GM18502 (cell line): ENCODE measurements at regions not wholly inside any gene's neighbourhood (a gene's known extent, or its start where the extent isn't known, plus 50 kb on each side); places are given as distances from the start of the nearest gene placed in this dataset.

Experiments used
- ATAC-seq: cut with Tn5 transposase; IDR thresholded peaks from one replicate; pipeline ENCODE4 v1.9.1; 2021; ENCODE audit warnings: mild to moderate bottlenecking; ENCODE audit not compliant: unreplicated experiment, poor library complexity

DNA sequence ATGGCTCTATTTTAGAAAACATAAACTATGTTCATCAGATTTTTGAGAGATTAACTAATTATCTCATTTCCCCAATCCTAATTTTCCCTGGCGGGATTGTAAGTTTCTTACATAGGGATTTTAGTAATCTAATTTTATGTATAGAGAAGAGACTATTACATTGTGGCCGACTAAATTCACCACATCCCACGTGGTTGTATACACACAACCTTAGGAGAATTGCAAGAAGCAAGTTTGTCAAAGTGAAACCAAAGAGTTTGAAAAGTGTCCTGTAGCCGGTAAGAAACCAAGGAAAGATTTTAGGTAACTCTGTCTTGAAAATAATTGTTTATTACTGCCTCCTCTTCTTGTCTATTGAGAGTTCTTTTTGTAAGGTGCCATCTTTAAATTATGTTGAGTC lies 550.6 kb downstream of the LTN1 start:
- ATAC-seq: no peak

DNA sequence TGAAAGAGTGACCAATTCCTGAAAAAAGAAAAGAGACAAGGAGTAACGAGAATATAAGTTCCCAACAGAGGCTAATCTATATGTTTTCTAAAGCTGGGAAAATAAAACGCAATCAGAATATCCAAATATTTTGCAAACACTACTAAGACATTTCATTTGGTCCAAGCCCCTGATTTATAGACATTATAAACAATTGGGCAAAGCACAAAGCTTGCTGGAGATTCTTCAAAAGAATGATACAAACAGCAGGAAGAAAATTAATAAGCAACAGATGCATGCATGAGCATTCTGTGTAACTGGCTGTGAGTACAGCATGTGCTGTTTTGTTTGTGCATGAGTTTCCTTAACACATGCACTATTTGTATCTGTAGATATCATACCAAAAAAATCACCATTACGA lies 552.9 kb downstream of the LTN1 start:
- ATAC-seq: no peak

DNA sequence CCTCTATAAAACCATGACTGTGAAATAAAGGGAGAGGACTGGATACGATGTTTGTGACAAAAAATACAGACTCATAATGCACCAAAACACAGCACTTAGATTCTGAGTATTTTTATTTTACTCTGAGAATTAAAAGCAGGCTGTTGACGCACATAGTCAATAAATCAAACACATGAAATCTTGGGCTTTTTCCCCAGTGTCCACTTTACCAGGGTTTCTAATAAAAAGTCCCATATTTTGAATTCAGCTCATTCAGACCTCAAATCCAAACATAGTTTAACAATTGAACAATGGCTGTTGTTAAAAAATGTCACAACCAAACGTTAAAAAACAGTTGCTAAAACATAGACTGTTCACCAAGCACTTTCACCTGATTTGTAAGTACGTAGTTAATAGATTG lies 553.4 kb downstream of the LTN1 start:
- ATAC-seq: no peak

DNA sequence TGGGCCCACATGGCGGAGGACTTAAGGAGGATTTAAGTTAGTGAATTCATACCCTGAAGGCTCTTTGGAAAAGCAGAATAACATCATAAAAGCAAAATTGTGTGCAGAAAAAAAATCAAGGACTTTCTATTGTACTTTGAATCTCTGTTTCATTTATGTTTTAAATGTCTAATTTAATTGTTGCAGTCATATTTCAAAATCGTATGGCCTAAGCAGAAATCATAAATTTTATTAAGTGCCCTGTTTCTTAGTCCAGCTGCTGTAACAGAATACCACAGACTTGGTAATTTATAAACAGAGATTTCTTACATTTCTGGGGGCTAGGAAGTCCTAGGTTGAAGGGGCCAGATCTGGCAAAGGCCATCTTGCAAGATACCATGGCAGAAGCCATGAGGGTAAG lies 555.6 kb downstream of the LTN1 start:
- ATAC-seq: no peak

DNA sequence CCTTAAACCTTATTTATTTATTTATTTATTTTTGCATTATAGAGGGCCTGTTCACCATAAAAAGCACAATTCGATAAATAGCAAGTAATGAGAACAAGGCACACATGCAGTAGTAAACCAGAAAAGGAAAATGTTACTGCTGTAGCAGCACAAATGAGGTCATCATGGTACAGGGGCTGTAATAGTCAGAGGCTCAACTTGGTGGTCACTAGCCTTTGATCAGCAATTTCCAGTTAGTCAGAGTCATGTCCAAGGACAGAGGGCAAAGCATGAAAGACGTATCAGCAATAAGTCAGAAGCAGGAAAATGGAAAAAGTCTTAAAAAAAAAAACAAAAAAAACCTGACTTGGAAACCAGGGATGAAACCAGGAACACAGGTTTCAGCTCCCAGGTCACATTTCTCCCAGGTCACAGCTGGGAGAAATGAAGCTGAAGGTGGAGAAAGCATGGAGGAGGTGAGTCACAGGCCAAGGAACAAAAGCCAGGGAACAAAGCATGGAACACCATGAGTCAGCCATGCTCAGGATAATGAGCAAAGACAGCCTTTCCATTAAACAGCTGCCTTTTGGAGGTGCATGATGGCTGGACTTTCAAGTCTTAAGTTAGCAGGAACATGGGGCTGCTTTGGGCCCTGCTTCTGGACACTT lies 556.3 kb downstream of the LTN1 start:
- ATAC-seq: no peak

DNA sequence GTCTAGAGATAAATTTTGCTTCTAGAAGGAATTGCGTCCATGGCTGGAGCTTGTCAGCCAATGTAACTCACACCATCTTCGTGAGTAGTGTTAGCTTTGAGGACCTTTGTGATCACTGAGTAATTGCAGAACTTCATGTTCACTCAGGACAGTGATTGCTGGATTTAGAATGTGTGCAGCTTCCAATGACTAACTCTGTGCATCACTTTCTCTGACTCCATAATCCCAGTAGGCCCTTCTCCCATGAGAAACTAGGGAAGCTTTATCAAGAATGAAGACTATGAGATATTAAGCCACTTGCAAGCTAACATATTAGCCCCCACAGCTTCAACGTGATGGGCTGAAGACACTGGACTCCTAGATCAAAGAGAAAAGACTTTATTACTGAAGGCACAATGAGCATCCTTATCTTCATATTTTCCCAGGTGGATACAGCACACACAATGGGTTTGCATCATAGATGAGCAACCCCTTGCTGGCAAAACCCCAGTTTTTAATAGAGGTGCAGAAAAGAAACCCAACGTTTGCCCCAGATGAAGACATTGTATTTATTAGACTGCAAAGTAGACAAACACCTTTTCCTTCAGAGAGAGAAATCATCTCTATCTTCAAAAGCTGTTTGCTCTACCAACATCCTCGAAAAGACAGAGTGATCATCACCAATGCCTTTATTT lies 561.0 kb downstream of the LTN1 start:
- no peak for ATAC-seq

DNA sequence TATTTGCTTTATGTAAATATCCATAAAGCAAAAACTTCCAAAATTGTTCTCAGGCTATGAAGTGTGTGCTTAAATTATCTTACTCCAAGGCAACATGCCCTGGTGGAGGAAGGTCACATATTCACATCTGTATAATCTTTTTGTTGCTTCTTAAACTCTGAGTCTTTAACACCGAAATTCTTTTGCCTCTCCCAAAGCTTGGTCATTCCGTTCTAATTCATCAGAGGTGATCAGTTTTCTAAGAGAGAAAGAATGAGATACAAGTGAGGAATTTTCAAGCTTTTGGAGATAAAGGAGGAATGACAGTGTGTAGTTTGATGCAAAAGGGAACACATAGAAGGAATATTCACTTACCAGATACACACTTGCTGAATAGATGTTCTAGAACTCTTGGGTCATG lies 561.7 kb downstream of the LTN1 start:
- ATAC-seq: no peak

DNA sequence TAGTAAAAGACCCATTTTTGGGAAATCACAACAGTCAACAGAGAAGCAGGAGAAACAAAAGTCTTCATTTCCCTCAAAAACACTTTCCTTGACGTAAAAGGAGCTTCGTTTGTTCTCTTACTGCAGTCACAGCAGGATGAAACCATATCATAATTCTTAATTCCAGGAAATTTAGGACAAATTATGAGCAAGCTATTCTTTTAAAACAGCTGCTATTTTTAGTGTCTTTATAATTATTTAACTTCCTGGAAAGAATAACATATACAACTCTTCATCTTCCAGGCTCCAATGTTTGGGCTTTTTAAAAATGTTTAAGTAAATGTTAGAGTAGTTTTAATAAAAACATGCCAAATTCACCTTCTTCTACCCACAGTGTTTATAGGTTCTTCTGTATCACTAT lies 563.5 kb downstream of the LTN1 start:
- ATAC-seq: no peak

DNA sequence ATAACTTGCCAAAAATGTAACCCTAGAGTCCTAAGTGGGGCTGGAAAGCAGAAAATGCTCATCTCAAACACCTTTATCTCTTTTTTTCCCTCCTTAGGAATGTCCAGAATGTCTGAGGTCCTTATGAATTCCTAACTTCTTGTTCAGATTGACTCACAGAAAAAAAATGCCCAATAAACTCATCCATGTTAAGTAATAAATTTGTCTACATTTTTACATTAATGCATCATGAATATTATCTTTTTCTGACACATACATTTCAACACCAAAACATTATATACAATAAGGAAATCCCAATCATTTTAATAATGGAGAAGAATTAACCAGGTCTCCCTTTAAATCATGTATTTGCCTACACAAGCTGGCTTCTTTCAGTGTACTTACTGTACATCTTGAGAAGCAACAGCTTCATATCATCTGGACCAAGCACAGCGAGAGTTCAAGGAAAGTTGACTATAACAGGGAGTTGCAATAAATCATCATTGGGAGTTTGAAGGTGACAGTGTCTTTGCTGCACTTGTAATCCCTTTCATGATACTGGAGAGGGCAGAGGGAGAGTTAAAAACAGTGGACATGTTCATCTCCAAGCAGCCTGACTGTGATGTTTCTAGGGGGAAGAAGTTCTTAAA lies 565.2 kb downstream of the LTN1 start:
- ATAC-seq: no peak

DNA sequence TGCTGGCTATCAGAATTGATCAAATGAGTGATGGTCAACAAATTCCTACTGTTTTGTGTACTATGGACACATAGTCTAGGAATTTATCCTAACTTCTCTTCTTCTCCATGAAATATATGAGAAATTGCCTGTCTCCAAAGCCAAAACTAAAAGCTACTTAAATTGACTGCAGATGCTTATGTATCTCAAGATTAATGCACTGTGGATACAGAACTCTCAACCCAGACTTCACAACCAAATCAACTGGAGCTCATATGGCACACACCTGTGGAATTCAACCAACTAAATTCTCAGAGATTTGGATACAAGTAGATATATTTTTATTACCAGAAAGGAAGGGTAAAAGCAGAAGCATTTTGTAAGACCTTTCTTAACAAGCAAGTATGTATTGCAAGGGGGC lies 566.1 kb downstream of the LTN1 start:
- ATAC-seq: no peak

DNA sequence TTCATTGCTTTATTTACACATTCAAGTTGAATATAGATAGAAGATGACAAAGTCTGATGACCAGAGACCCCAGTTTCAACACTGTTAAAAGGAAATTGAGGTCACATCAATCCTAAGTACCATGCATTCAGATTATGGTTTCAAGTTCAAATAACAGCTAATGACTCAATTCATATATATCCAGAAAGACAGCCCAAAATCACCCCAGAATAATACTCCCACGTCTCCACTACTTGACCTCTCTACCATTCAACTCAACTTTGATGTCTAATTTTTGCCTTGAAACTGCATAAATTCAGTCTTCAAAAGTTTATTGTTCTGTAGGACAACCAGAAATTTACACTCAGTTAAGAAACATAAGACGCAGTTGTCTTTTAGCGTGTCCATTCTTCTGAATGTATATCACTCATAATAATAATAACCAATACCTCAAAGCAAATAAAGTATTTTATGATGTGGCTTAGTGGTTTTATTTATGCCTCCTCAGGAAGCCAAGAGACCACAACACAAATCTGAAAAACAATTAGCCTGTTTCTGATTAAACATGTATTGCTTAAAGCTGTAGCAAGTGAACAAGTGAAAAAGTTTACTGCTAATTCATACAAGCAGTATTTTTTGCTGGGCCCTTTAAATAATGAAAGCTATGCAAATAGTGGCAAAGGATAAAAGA lies 569.0 kb downstream of the LTN1 start:
- no peak for ATAC-seq

DNA sequence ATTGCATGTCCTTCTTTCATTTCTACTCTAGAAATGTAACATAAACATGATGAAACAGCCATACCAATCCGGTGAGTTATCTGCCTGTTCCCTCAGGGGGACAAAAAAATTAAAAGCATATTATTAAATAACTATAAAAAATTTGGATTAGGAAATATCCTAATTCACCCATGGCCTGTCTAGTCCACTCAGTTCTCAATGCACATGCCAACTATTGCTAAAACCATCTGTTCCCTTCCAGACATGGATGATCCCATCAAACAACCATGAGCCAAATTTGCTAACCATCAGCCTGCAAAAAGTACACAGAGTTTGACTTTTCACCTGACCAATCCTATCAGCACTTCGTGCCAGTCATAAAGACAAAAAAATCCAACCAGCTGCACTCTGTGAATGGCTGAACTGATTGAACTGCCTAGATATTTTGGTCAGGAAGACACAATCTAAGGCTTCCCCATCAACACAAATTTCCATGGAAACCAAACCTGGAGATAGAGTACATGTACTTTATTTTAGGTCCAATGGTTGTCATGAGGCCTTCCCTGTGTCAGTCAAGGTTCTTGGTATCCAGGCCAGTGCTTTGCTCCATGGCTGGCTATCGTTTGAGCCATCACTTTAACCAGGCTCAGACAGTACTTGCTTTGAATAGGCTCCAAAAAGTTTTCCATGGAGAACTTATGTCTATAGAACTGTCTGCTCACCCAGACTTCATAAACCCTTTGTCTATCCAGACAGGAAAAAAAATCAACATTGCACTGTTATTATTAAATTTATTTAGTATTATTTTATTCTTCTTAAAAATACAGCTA lies 570.8 kb downstream of the LTN1 start:
- ATAC-seq: no peak

DNA sequence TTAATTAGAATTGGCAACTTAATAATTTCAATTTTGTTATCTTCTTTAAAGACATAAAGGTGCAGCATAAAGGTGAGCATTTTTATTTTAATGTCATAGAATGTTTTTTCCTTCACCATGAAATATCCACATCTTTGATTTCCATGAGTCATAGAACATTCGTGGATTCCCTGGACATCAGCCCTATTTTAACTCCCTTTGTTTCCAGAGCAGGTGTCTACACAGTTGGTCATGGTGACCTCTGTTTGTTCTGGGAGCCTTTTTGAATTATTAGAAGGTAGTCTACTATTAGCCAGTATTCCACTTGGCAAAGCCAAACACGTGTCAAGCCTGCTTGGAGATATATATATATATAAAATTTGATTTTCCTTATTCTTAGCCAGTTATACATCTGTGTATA lies 572.9 kb downstream of the LTN1 start:
- ATAC-seq: no peak

DNA sequence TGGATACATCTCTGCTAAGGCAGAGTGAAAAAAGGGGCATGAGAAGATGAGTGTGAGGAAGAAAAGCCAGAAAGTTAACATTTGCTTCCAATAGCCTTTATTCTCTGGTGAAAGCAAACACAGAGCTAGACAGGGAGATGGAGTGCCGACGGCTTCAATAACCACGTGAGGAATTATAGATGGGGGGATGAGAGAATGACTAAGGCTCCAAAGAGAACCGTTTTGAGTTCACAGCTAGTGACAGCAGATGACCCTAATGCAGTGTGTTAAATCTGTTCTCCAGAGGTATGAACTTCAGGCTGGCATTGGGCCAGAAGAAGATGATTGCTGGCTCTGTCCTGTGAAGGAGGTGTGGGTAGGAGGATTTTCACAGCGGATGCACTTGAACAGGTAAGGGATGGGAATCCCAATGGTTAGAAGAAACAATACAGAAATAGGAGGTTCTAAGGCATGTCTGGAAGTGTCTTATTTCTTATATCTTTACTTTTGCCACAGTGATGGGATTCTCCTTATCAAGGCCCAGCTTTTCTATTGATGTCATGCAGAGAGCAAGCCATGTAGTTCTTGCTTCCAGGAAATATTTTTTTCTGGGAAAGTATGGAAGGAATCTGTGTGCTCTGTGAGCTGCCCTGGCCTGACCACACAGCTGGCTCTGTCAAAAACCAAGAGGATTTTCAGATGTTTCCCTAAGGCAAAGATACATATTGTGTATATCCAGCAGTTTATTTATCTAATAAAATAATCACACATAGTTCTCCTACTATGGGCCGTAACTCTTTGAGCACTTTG lies 573.8 kb downstream of the LTN1 start:
- ATAC-seq: no peak

DNA sequence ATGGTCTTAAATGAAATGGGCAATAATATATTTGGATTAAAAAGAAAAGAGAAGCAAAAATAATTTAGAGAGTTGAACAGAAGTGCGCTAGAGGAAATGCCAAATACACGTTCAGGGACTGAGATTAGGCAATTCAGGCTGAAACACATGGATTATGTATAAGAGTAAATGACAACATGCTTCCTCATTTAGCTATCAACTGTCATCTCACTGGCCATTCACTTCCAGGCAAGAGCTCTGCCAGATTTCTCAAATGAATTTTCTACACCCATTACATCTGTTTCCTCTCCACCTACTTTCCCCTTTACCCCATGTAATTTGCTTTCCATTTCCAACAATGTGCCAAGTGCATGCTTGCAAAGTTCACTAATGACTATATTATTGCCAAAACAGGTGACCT lies 582.4 kb downstream of the LTN1 start:
- no peak for ATAC-seq

DNA sequence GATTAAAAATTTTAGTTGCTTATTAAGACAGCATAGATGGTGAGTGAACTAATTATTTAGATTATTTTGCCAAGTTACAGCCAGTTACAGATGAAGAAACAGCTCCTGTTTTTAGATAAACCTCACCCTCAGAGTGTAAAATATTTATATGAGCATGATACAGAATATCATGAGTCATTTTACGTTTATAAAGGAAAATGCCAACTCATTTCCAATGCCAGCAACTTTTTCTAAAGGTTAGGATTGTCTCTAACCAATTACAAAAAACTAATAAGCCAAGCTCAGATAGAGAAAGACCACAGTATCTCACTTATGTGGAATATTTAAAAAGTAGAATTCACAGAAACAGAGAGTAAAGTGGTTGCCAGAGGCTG lies 590.1 kb downstream of the LTN1 start:
- no peak for ATAC-seq

DNA sequence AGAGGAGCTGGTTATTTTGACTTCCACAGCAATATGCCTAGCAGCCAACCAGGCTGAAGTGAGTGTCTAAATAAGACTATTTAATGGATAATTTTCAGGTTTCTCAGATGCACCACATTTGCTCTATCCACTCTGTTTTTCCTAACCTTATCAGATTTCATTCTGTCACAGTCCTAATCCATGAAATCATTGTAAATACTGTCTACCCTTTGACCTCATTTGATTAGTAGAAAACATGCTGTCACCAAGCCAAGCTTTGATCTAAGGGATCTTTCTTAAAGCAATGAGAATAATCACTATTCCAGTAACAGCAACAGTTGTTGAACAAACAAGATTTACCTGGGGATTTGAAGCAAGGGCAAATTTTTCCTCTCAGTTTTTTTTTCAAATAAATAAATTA lies 595.6 kb downstream of the LTN1 start:
- no peak for ATAC-seq

DNA sequence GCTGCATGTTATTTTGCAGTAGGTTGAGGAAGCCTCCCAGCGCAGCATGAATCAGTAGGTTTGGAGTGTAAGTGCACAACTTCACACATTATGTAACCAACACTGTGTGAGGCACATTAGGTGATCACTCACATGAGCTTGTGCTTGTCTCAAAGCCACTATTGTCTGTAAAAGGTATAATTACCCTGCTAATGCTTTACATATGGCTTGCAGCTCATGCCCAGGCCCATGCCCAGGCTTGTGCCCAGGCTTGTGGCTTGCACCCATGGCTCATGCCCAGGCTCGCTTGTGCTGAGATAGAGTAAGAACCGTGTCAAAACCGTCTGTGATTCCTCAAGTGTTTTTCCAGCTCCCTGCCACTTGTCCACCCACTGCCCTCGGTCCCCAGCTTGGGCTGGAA lies 596.3 kb downstream of the LTN1 start:
- ATAC-seq: no peak

DNA sequence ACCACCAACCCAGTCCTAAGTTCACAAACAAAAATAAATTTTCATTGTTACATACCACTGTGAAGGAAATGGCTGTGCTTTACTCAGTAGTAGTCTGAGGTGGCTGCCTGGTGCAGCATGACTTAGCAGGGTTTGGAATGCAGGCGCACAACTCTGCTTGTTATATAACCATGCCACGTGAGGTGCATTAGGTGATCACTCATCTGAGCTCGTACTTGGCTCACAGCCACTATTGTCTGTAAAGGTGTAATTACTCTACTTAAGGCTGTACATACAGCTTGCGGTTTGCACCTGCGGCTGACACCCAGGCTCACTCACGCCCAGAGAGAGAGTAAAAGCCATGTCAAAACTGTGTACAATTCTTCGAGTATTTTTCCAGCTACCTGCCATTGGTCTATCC lies 599.4 kb downstream of the LTN1 start:
- ATAC-seq: no peak
